ENCODE measurements at regions not wholly inside any gene's neighbourhood (a gene's known extent, or its start where the extent isn't known, plus 50 kb on each side); places are given as distances from the start of the nearest gene placed in this dataset.

DNA sequence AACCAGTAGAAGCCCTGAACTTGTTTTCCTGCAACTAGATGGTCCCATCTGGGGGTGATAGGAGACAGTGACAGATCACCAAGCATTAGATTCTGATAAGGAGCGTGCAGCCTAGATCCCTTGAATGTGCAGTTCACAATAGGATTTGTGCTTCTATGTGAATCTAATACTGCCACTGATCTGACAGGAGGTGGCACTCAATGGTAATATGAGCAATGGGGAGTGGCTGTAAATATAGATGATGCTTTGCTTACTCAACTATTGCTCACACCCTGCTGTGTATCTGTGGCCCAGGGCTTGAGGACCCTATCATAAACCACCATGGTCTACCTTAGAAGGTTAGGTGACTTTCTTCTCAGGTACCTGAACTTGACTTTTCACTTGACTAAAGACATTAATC, 417.1 kb upstream of the ARHGEF26 start:
- intact Hi-C loops (cut with DNase I, micrococcal nuclease) = no loop called here
- Histone ChIP-seq H3K4me1 (ENCODE audit: insufficient read depth, low read length) (no peaks in the 10 kb centered on the region), H3K27me3 (ENCODE audit: control insufficient read depth in 1 of 2, insufficient read depth in 2 of 2, low read length in 2 of 2) (no peaks in the 10 kb centered on the region), H3K9me3 (ENCODE audit: control insufficient read depth in 1 of 2, insufficient read depth in 1 of 2, low read length in 2 of 2) (no peaks in the 10 kb centered on the region), H3K36me3 (ENCODE audit: insufficient read depth, low read length) (no peaks in the 10 kb centered on the region), H3K4me3 (ENCODE audit: low read length) (no peak overlapping the region), H3K27ac (ENCODE audit: low read depth in 1 of 2, low read length in 2 of 2) (no peak overlapping the region)
- ChIA-PET CTCF (no interaction called here), POLR2A (no interaction called here)
- Mint-ChIP-seq H3K27me3 (peaks cover 8% of the 10 kb centered on the region), H3K4me3 (no peak overlapping the region), H3K9me3 (no peaks in the 10 kb centered on the region), H3K27ac (no peak overlapping the region), H3K4me1 (ENCODE audit: low read depth) (no peaks in the 10 kb centered on the region), H3K36me3 (ENCODE audit: low read depth) (no peaks in the 10 kb centered on the region)
- DNase-seq (no peak), ATAC-seq (ENCODE audit: poor library complexity) (no peak)
- TF ChIP-seq, protein P1, sequence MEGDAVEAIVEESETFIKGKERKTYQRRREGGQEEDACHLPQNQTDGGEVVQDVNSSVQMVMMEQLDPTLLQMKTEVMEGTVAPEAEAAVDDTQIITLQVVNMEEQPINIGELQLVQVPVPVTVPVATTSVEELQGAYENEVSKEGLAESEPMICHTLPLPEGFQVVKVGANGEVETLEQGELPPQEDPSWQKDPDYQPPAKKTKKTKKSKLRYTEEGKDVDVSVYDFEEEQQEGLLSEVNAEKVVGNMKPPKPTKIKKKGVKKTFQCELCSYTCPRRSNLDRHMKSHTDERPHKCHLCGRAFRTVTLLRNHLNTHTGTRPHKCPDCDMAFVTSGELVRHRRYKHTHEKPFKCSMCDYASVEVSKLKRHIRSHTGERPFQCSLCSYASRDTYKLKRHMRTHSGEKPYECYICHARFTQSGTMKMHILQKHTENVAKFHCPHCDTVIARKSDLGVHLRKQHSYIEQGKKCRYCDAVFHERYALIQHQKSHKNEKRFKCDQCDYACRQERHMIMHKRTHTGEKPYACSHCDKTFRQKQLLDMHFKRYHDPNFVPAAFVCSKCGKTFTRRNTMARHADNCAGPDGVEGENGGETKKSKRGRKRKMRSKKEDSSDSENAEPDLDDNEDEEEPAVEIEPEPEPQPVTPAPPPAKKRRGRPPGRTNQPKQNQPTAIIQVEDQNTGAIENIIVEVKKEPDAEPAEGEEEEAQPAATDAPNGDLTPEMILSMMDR (IDR thresholded peaks at IDR 0.05) = no peak

DNA sequence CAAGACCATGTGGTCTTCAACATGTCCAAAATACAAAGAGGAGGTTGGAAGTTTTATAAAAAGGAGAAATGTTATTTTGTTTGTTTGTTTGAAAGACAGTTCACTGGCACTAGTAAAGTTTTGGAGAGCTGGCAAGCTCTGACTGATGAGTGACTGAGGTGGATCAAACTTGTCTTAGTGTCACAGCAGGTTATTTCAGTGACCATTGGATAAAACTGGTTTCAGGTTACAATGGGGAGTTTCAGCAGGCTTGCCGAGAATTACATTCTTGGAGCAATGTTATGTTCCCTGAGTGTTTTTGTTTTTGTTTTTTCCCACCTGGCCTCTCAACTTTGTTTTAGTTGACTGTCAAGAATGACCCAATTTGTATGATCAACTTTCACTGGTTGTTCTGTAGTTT, 414.5 kb upstream of the ARHGEF26 start:
- Histone ChIP-seq H3K4me1 (ENCODE audit: insufficient read depth, low read length) (no peaks in the 10 kb centered on the region), H3K9me3 (ENCODE audit: control insufficient read depth in 1 of 2, insufficient read depth in 1 of 2, low read length in 2 of 2) (no peaks in the 10 kb centered on the region), H3K27me3 (ENCODE audit: control insufficient read depth in 1 of 2, insufficient read depth in 2 of 2, low read length in 2 of 2) (no peaks in the 10 kb centered on the region), H3K27ac (ENCODE audit: low read depth in 1 of 2, low read length in 2 of 2) (no peak overlapping the region), H3K4me3 (ENCODE audit: low read length) (no peak overlapping the region), H3K36me3 (ENCODE audit: insufficient read depth, low read length) (no peaks in the 10 kb centered on the region)
- Mint-ChIP-seq H3K27ac (no peak overlapping the region), H3K4me3 (no peak overlapping the region), H3K36me3 (ENCODE audit: low read depth) (no peaks in the 10 kb centered on the region), H3K9me3 (peaks cover 5% of the 10 kb centered on the region), H3K27me3 (peaks cover 8% of the 10 kb centered on the region), H3K4me1 (ENCODE audit: low read depth) (no peaks in the 10 kb centered on the region)
- no peak for ATAC-seq (ENCODE audit: poor library complexity)
- TF ChIP-seq, protein P1 (IDR thresholded peaks at IDR 0.05) = no peak
- CTCF ChIA-PET = no interaction called here
- intact Hi-C loops (cut with DNase I, micrococcal nuclease) = no loop called here
- DNase-seq = no peak
- POLR2A ChIA-PET = no interaction called here

DNA sequence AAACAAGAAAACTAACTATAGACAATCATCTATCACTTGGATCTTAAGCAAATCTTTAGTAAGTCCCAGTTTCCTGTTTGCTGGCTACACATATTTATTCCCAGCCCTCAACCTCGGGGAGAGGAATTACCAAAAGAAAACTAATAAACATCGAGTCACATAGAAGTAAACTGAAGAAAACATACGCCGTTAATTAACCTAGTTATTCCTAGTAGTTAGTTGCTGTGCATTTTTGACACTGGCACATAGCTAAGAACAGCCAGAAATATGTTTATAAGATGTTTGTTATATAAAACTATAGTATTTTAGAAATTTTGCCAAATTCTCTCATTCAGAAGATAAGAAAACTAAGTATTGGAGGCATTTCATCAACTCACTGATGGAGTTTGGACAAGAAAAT, 407.2 kb upstream of the ARHGEF26 start:
- Histone ChIP-seq H3K27me3 (ENCODE audit: control insufficient read depth in 1 of 2, insufficient read depth in 2 of 2, low read length in 2 of 2) (no peaks in the 10 kb centered on the region), H3K27ac (ENCODE audit: low read depth in 1 of 2, low read length in 2 of 2) (no peak overlapping the region), H3K4me3 (ENCODE audit: low read length) (no peak overlapping the region), H3K9me3 (ENCODE audit: control insufficient read depth in 1 of 2, insufficient read depth in 1 of 2, low read length in 2 of 2) (no peaks in the 10 kb centered on the region), H3K36me3 (ENCODE audit: insufficient read depth, low read length) (no peaks in the 10 kb centered on the region), H3K4me1 (ENCODE audit: insufficient read depth, low read length) (no peaks in the 10 kb centered on the region)
- intact Hi-C loops (cut with DNase I, micrococcal nuclease) = no loop called here
- Mint-ChIP-seq H3K4me1 (ENCODE audit: low read depth) (no peaks in the 10 kb centered on the region), H3K9me3 (peaks cover 5% of the 10 kb centered on the region), H3K4me3 (no peak overlapping the region), H3K27me3 (peaks cover 5% of the 10 kb centered on the region), H3K27ac (no peak overlapping the region), H3K36me3 (ENCODE audit: low read depth) (no peaks in the 10 kb centered on the region)
- POLR2A ChIA-PET = no interaction called here
- ATAC-seq (ENCODE audit: poor library complexity) (no peak), DNase-seq (no peak)
- CTCF ChIA-PET = no interaction called here
- TF ChIP-seq, protein P1 (IDR thresholded peaks at IDR 0.05) = no peak
